ENCODE measurements at regions not wholly inside any gene's neighbourhood (a gene's known extent, or its start where the extent isn't known, plus 50 kb on each side); places are given as distances from the start of the nearest gene placed in this dataset.

- Histone ChIP-seq H3K27me3 (ENCODE audit: insufficient read depth, poor library complexity, severe bottlenecking) (no peaks in the 10 kb centered on the region), H3K27ac (replicated peaks) (no peak overlapping the region), H3K4me3 (replicated peaks; ENCODE audit: insufficient read depth, low read length) (no peak overlapping the region)
- DNase-seq (ENCODE audit: low read depth in 1 of 2, low spot score in 1 of 2): peak; percentile 1 to 26
- TF ChIP-seq SPI1 (IDR thresholded peaks at IDR 0.05; ENCODE audit: borderline replicate concordance, low read depth): no peak
- no peak for TF ChIP-seq REST (IDR thresholded peaks at IDR 0.05; ENCODE audit: insufficient replicate concordance, low read depth)
- TF ChIP-seq POLR2AphosphoS5 (IDR thresholded peaks at IDR 0.05; ENCODE audit: low read depth): no peak
- peak; percentile 44 for TF ChIP-seq CTCF (IDR thresholded peaks at IDR 0.05; ENCODE audit: insufficient read depth, low read length)
Measured at GRCh38 chr4:28686618-28687017, 1826.0 kb downstream of the STIM2 start.

- Histone ChIP-seq H3K27ac (replicated peaks) (no peak overlapping the region), H3K4me3 (replicated peaks; ENCODE audit: insufficient read depth, low read length) (no peak overlapping the region), H3K27me3 (ENCODE audit: insufficient read depth, poor library complexity, severe bottlenecking) (no peaks in the 10 kb centered on the region)
- no peak for DNase-seq (ENCODE audit: low read depth in 1 of 2, low spot score in 1 of 2)
- TF ChIP-seq POLR2AphosphoS5 (IDR thresholded peaks at IDR 0.05; ENCODE audit: low read depth) (no peak), REST (IDR thresholded peaks at IDR 0.05; ENCODE audit: insufficient replicate concordance, low read depth) (no peak), CTCF (IDR thresholded peaks at IDR 0.05; ENCODE audit: insufficient read depth, low read length) (no peak), SPI1 (IDR thresholded peaks at IDR 0.05; ENCODE audit: borderline replicate concordance, low read depth) (no peak), GABPA (IDR thresholded peaks at IDR 0.05; ENCODE audit: low read depth) (no peak)
Measured at GRCh38 chr4:28690890-28691289, 1830.2 kb downstream of the STIM2 start.

- Histone ChIP-seq H3K27me3 (ENCODE audit: insufficient read depth, poor library complexity, severe bottlenecking) (no peaks in the 10 kb centered on the region), H3K4me3 (replicated peaks; ENCODE audit: insufficient read depth, low read length) (no peak overlapping the region), H3K27ac (replicated peaks) (no peak overlapping the region)
- DNase-seq (ENCODE audit: low read depth in 1 of 2, low spot score in 1 of 2): no peak
- TF ChIP-seq REST (IDR thresholded peaks at IDR 0.05; ENCODE audit: insufficient replicate concordance, low read depth) (no peak), SPI1 (IDR thresholded peaks at IDR 0.05; ENCODE audit: borderline replicate concordance, low read depth) (no peak), GABPA (IDR thresholded peaks at IDR 0.05; ENCODE audit: low read depth) (no peak), CTCF (IDR thresholded peaks at IDR 0.05; ENCODE audit: insufficient read depth, low read length) (no peak), POLR2AphosphoS5 (IDR thresholded peaks at IDR 0.05; ENCODE audit: low read depth) (no peak)
Measured at GRCh38 chr4:28702571-28702970, 1841.9 kb downstream of the STIM2 start.

Data from HL-60 (cell line).